PC-9 (cell line): ENCODE measurements at regions not wholly inside any gene's neighbourhood (a gene's known extent, or its start where the extent isn't known, plus 50 kb on each side); places are given as distances from the start of the nearest gene placed in this dataset.
"Not testable (repeated sequence)": the region's sequence is repeated elsewhere in the genome, so short reads cannot be mapped to it uniquely, and the experiment has no call there.

Experiments
- BruUV-seq: library from RNA; stranded (reverse); fragments of 400-500 nt; replicated peaks from 2 replicates; lab custom pipeline; 2021; lab: Mats Ljungman, UMichigan
- CTCF ChIA-PET: fragments of 300-600 bp; sonication (Branson Sonifier 250); formaldehyde crosslinking; loops from one replicate; lab custom pipeline; 2022; ENCODE audit warnings: antibody characterized with exemption; lab: Charles Lee
- POLR2A ChIA-PET: fragments of 300-600 bp; sonication (Branson Sonifier 250); formaldehyde crosslinking; loops from one replicate; lab custom pipeline; 2022; ENCODE audit warnings: antibody characterized with exemption; ENCODE audit not compliant: unreplicated experiment; lab: Charles Lee
- DNase-seq, 2 experiments: peaks; one replicate each; pipeline versions ENCODE4 v3.0.0 to v3.0.0-alpha.2; 2015 to 2022; ENCODE audit warnings: mixed read lengths in 1 of 2
- H2AFZ ChIP-seq: fragments of 200-600 bp; sonication (generic); 2 replicates; pipeline ENCODE4 v1.8.1; 2017; ENCODE audit warnings: antibody characterized with exemption
- H3F3A ChIP-seq: fragments of 200-600 bp; sonication (generic); 2 replicates; pipeline ENCODE4 v1.8.1; 2017; ENCODE audit warnings: antibody characterized with exemption, mild to moderate bottlenecking, low read depth; ENCODE audit not compliant: insufficient read depth
- H3K27ac ChIP-seq: fragments of 200-600 bp; sonication (generic); 2 replicates; pipeline ENCODE4 v1.6.1; 2016; ENCODE audit warnings: mixed run types
- H3K27me3 ChIP-seq: fragments of 200-600 bp; sonication (generic); 2 replicates; pipeline ENCODE4 v1.6.1; 2016; ENCODE audit warnings: low read depth, mixed run types; ENCODE audit not compliant: insufficient read depth
- H3K36me3 ChIP-seq: fragments of 200-600 bp; sonication (generic); 2 replicates; pipeline ENCODE4 v1.6.1; 2016; ENCODE audit warnings: low read depth, mixed run types
- H3K4me1 ChIP-seq: fragments of 200-600 bp; sonication (generic); replicated peaks from 2 replicates; pipeline ENCODE4 v1.6.1; 2016; ENCODE audit warnings: mixed run types; ENCODE audit not compliant: insufficient read depth
- H3K4me2 ChIP-seq: fragments of 200-600 bp; sonication (generic); 2 replicates; pipeline ENCODE4 v1.6.1; 2017; ENCODE audit warnings: mixed run types
- H3K4me3 ChIP-seq: fragments of 200-600 bp; sonication (generic); 2 replicates; pipeline ENCODE4 v1.6.1; 2016; ENCODE audit warnings: mixed run types
- H3K79me2 ChIP-seq: fragments of 200-600 bp; sonication (generic); 2 replicates; pipeline ENCODE4 v1.6.1; 2017; ENCODE audit warnings: low read depth, mixed run types
- H3K9me2 ChIP-seq: fragments of 200-600 bp; sonication (generic); 2 replicates; pipeline ENCODE4 v1.8.1; 2017; ENCODE audit warnings: mild to moderate bottlenecking; ENCODE audit not compliant: insufficient read depth
- H3K9me3 ChIP-seq: fragments of 200-600 bp; sonication (generic); 2 replicates; pipeline ENCODE4 v1.8.1; 2016; ENCODE audit warnings: low read depth; ENCODE audit not compliant: insufficient read depth
- H4K20me1 ChIP-seq: fragments of 200-600 bp; sonication (generic); 2 replicates; pipeline ENCODE4 v1.8.1; 2017; ENCODE audit not compliant: insufficient read depth
- EZH2 ChIP-seq: fragments of 200-600 bp; sonication (generic); IDR thresholded peaks from 2 replicates; pipeline ENCODE4 v1.8.0; 2017; ENCODE audit warnings: antibody characterized with exemption, low read depth
- intact Hi-C: fragments of 100-400 bp; cut with micrococcal nuclease; formaldehyde crosslinking; loops from one replicate; pipeline ENCODE4 v1.10.0; 2022; ENCODE audit not compliant: unreplicated experiment
- TF ChIP-seq, protein P1 (sequence below): fragments of 200-600 bp; sonication (generic); conservative IDR thresholded peaks from 2 replicates; pipeline ENCODE4 v1.6.1; 2017; ENCODE audit warnings: mixed run types, antibody characterized with exemption, mild to moderate bottlenecking, moderate library complexity

DNA sequence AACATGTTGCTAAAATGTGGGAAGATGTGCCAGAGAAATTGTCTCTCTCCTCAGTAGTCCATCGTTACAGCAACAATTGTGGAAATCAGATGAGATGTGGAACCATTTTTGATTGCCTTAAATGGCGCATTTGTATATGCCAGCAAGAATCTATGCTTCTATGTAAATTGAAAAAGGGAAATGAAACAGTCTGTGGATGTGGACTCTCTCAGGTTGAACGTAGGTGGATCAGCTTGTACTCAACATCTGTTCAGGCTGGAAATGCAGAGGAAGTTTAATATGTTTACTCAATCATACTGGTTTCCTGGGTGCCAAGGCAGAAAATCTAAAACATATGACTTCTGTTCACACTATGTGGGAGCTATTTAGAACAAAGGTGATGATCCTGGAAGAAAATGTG is 490.7 kb upstream of the ZNF337 start:
- CTCF ChIA-PET, DNase-seq, POLR2A ChIA-PET: not testable (repeated sequence)

DNA sequence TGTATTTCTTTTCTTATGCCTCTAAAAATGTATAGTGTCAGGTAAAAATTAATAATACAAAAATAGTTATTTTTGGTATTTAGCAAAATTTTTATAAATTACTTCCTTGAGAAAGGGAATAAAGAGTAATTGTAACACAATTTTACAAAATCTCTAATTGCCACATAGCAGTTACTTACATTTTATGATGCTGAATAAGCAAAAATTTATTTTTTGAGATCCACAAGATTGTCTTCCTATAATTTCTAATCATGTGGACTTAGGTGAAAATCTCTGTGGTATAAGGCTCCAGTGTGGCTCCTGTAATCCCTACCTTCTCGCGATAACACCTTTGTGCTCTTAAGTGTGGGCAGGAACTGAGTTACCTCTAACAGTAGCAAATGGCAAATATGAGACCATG is 487.1 kb upstream of the ZNF337 start:
- H3K9me2 ChIP-seq, DNase-seq, BruUV-seq, H2AFZ ChIP-seq, H3K9me3 ChIP-seq, H3K79me2 ChIP-seq, H4K20me1 ChIP-seq, H3K4me1 ChIP-seq, CTCF ChIA-PET, H3K4me3 ChIP-seq, H3K36me3 ChIP-seq, H3F3A ChIP-seq, POLR2A ChIA-PET, H3K27me3 ChIP-seq, H3K4me2 ChIP-seq, H3K27ac ChIP-seq, intact Hi-C loops: not testable (repeated sequence)

More for the DNA sequence above, 490.7 kb upstream of the ZNF337 start:
- BruUV-seq, H2AFZ ChIP-seq, H3K4me2 ChIP-seq, H3K4me3 ChIP-seq, H3F3A ChIP-seq, H3K9me3 ChIP-seq, H3K36me3 ChIP-seq, H3K79me2 ChIP-seq, H4K20me1 ChIP-seq, H3K9me2 ChIP-seq, H3K27ac ChIP-seq, H3K27me3 ChIP-seq, intact Hi-C loops, H3K4me1 ChIP-seq: not testable (repeated sequence)

DNA sequence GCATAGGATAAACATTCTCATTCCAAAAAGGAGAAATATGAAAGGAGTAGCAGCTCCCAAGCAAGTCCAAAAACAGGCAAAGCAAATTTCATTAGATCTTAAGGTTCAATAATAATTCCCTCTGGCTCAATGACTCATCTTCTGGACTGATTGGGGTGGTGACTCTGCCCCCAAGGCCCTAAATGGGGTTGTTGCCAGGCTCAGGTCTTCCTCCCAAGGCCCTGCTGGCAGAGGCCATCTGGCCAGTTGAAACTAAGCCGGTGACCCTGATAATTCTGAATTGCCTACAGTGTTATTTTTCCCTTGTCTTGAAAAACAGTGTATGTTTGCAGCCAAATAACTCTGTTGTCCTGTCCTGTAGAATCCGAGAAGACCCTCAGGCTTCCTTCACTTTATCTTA is 484.7 kb upstream of the ZNF337 start:
- H3K4me1 ChIP-seq, H3K9me2 ChIP-seq, H2AFZ ChIP-seq, H4K20me1 ChIP-seq, H3F3A ChIP-seq, intact Hi-C loops, H3K27me3 ChIP-seq, CTCF ChIA-PET, DNase-seq, H3K27ac ChIP-seq, BruUV-seq, H3K79me2 ChIP-seq, H3K4me2 ChIP-seq, H3K4me3 ChIP-seq, H3K9me3 ChIP-seq, POLR2A ChIA-PET, H3K36me3 ChIP-seq: not testable (repeated sequence)

DNA sequence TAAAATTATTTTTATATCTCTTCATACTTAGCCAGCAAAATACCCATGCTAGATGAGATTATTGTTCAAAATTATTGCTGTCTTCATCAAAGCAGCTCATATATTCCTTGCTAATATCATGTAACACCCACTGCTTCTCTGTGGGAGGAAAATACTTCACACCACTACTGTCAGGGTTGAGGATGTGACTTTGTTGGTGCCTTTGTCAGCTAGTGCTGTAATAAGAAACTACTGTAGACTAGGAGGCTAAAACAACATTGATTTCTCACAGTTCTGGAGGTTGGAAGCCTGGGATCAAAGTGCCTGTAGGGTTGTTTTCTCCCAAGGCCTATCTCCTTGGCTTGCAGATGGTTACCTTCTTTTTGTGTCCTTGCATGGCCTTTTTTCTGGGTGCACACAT is 475.2 kb upstream of the ZNF337 start:
- DNase-seq, H3K36me3 ChIP-seq, H4K20me1 ChIP-seq, H3K9me2 ChIP-seq, H3F3A ChIP-seq, H3K79me2 ChIP-seq, H3K4me1 ChIP-seq, H3K27me3 ChIP-seq, BruUV-seq, H2AFZ ChIP-seq, H3K4me3 ChIP-seq, H3K27ac ChIP-seq, POLR2A ChIA-PET, CTCF ChIA-PET, H3K4me2 ChIP-seq, intact Hi-C loops, H3K9me3 ChIP-seq: not testable (repeated sequence)

DNA sequence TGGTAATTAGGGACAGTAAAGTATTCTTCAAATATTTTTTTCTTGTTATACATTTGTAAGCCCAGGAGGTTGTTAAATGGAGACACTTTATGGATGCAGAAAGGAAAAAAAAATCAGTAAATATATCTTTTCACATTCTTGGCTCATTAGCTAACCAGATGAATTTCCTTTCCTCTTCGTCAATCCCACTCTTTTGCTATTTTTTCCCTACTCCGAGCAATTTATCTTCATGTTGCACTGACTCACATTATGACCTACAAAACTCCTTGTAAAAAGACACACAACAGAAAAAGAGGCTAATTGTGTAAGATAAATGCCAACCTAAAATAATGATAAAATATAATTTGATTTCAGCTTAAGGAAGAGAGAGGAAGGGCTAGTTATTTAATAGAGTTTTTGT is 472.9 kb upstream of the ZNF337 start:
- Histone ChIP-seq H3K9me3 (no peaks in the 10 kb centered on the region), H3K4me2 (no peak overlapping the region), H3K27me3 (no peaks in the 10 kb centered on the region), H3K9me2 (no peaks in the 10 kb centered on the region), H3K36me3 (no peaks in the 10 kb centered on the region), H3K4me3 (no peak overlapping the region), H4K20me1 (no peaks in the 10 kb centered on the region), H3K27ac (no peak overlapping the region), H3K79me2 (no peaks in the 10 kb centered on the region), H3K4me1 (no peaks in the 10 kb centered on the region), H3F3A (no peaks in the 10 kb centered on the region), H2AFZ (no peak overlapping the region)
- BruUV-seq = no TSS peak
- ChIA-PET CTCF (no interaction called here), POLR2A (no interaction called here)
- intact Hi-C loops = no loop called here
- TF ChIP-seq, protein P1, sequence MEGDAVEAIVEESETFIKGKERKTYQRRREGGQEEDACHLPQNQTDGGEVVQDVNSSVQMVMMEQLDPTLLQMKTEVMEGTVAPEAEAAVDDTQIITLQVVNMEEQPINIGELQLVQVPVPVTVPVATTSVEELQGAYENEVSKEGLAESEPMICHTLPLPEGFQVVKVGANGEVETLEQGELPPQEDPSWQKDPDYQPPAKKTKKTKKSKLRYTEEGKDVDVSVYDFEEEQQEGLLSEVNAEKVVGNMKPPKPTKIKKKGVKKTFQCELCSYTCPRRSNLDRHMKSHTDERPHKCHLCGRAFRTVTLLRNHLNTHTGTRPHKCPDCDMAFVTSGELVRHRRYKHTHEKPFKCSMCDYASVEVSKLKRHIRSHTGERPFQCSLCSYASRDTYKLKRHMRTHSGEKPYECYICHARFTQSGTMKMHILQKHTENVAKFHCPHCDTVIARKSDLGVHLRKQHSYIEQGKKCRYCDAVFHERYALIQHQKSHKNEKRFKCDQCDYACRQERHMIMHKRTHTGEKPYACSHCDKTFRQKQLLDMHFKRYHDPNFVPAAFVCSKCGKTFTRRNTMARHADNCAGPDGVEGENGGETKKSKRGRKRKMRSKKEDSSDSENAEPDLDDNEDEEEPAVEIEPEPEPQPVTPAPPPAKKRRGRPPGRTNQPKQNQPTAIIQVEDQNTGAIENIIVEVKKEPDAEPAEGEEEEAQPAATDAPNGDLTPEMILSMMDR = no peak
- no peak for TF ChIP-seq EZH2
- no peak for DNase-seq
